Breast epithelium (tissue), 4 donors: ENCODE measurements at regions not wholly inside any gene's neighbourhood (a gene's known extent, or its start where the extent isn't known, plus 50 kb on each side); places are given as distances from the start of the nearest gene placed in this dataset.

Source experiments
- DNase-seq, 2 donors: peaks; one replicate each; pipeline ENCODE4 v3.0.0-alpha.2; 2019; ENCODE audit warnings: low spot score in 2 of 2
- H3K27ac ChIP-seq, 2 donors: fragments of 200-600 bp; sonication (generic) in 1 of 2; one replicate each; pipeline ENCODE4 v1.5.1; 2016 to 2019; ENCODE audit warnings: mild to moderate bottlenecking in 1 of 2
- H3K27me3 ChIP-seq, 2 donors: fragments of 200-600 bp; sonication (generic) in 1 of 2; one replicate each; pipeline versions ENCODE4 v1.5.1 to v1.6.0; 2017 to 2019; ENCODE audit warnings: control low read depth in 1 of 2, mild to moderate bottlenecking in 1 of 2
- H3K36me3 ChIP-seq: fragments of 200-600 bp; one replicate; pipeline ENCODE4 v1.5.1; 2019
- H3K4me1 ChIP-seq, 2 donors: fragments of 200-600 bp; sonication (generic); one replicate each; pipeline ENCODE4 v1.5.1; 2016 to 2019; ENCODE audit warnings: control low read depth in 1 of 2
- H3K4me3 ChIP-seq, 3 donors: fragments of 200-600 bp; sonication (generic); 1 replicate in 2 of 3; 2 replicates in 1 of 3; pipeline ENCODE4 v1.5.1; 2016 to 2019; ENCODE audit warnings: mild to moderate bottlenecking in 3 of 3, moderate library complexity in 2 of 3
- H3K9me3 ChIP-seq, 2 donors: fragments of 200-600 bp; sonication (generic) in 1 of 2; one replicate each; pipeline ENCODE4 v1.5.1; 2016 to 2019; ENCODE audit warnings: control low read depth in 1 of 2
- CTCF ChIP-seq, 3 donors: fragments of 450-650 bp; IDR thresholded peaks; one replicate each; pipeline ENCODE4 v1.5.1; 2016 to 2017; ENCODE audit warnings: antibody characterized with exemption in 3 of 3, mild to moderate bottlenecking in 3 of 3, moderate library complexity in 3 of 3
- POLR2A ChIP-seq: fragments of 450-650 bp; IDR thresholded peaks from one replicate; pipeline ENCODE4 v1.6.1; 2016; ENCODE audit warnings: antibody characterized with exemption, mild to moderate bottlenecking, moderate library complexity
- POLR2AphosphoS5 ChIP-seq, 3 donors: sonication (generic); formaldehyde crosslinking; IDR thresholded peaks; one replicate each; pipeline ENCODE4 v1.6.1; 2017; ENCODE audit warnings: antibody characterized with exemption in 3 of 3
- intact Hi-C: fragments of 100-400 bp; cut with DNase I; formaldehyde crosslinking; loops from one replicate; pipeline ENCODE4 v1.15.1; 2023; ENCODE audit warnings: low total_unique reads

- no peaks in the 10 kb centered on the region for H3K27me3 ChIP-seq
- no peaks in the 10 kb centered on the region for H3K9me3 ChIP-seq
- TF ChIP-seq CTCF (IDR thresholded peaks at IDR 0.05), result no peak
- no peak overlapping the region for H3K27ac ChIP-seq
- H3K4me1 ChIP-seq, result no peaks in the 10 kb centered on the region
- H3K36me3 ChIP-seq, result no peaks in the 10 kb centered on the region
- DNase-seq, result no peak
- H3K4me3 ChIP-seq, result no peak overlapping the region
- intact Hi-C loops, result no loop called here
Measured at GRCh38 chr7:35512716-35513115, 182.2 kb downstream of the HERPUD2 start.

GRCh38 chr7:35508623-35509400 is 186.1 kb downstream of the HERPUD2 start:
- H3K4me1 ChIP-seq, result no peaks in the 10 kb centered on the region
- no peak for DNase-seq
- no peak overlapping the region for H3K27ac ChIP-seq
- no peak for TF ChIP-seq POLR2A
- TF ChIP-seq CTCF (IDR thresholded peaks at IDR 0.05), result no peak
- no peak for TF ChIP-seq POLR2AphosphoS5 (IDR thresholded peaks at IDR 0.05)
- no peaks in the 10 kb centered on the region for H3K27me3 ChIP-seq
- H3K4me3 ChIP-seq, result no peak overlapping the region
- H3K9me3 ChIP-seq, result no peaks in the 10 kb centered on the region
- intact Hi-C loops, result no loop called here
- H3K36me3 ChIP-seq, result no peaks in the 10 kb centered on the region

- intact Hi-C loops, result no loop called here
- DNase-seq, result peak in 1 of 2 donors; percentile 58
- Histone ChIP-seq H3K4me1 (no peaks in the 10 kb centered on the region), H3K27ac (no peak overlapping the region), H3K27me3 (no peaks in the 10 kb centered on the region), H3K9me3 (no peaks in the 10 kb centered on the region), H3K36me3 (no peaks in the 10 kb centered on the region), H3K4me3 (no peak overlapping the region)
- TF ChIP-seq CTCF (IDR thresholded peaks at IDR 0.05), result no peak
- no peak for TF ChIP-seq POLR2A
- no peak for TF ChIP-seq POLR2AphosphoS5 (IDR thresholded peaks at IDR 0.05)
Measured at GRCh38 chr7:35505066-35505465, 189.9 kb downstream of the HERPUD2 start.

- Histone ChIP-seq H3K9me3 (no peaks in the 10 kb centered on the region), H3K36me3 (no peaks in the 10 kb centered on the region), H3K4me1 (no peaks in the 10 kb centered on the region), H3K4me3 (no peak overlapping the region), H3K27ac (no peak overlapping the region), H3K27me3 (no peaks in the 10 kb centered on the region)
- TF ChIP-seq CTCF (IDR thresholded peaks at IDR 0.05), result no peak
- no peak for TF ChIP-seq POLR2AphosphoS5 (IDR thresholded peaks at IDR 0.05)
- no peak for TF ChIP-seq POLR2A
- intact Hi-C loops, result no loop called here
- no peak for DNase-seq
Measured at GRCh38 chr7:35504365-35504764, 190.6 kb downstream of the HERPUD2 start.

- intact Hi-C loops, result no loop called here
- Histone ChIP-seq H3K36me3 (no peaks in the 10 kb centered on the region), H3K4me1 (no peaks in the 10 kb centered on the region), H3K9me3 (no peaks in the 10 kb centered on the region), H3K4me3 (no peak overlapping the region), H3K27me3 (peaks cover 0 to 6% of the 10 kb centered on the region in 2 donors), H3K27ac (no peak overlapping the region)
- no peak for TF ChIP-seq POLR2A
- no peak for TF ChIP-seq POLR2AphosphoS5 (IDR thresholded peaks at IDR 0.05)
- TF ChIP-seq CTCF (IDR thresholded peaks at IDR 0.05), result no peak
- no peak for DNase-seq
Measured at GRCh38 chr7:35501681-35502080, 193.3 kb downstream of the HERPUD2 start.
